Stimulated activated naive CD8-positive, alpha-beta T cell treated with anti-CD3 and anti-CD28 coated beads, Interleukin-15, Interleukin-2, amounts not matched to agents 100 U/mL and 50 U/mL, for 24 hours (primary cell): ENCODE measurements at regions not wholly inside any gene's neighbourhood (a gene's known extent, or its start where the extent isn't known, plus 50 kb on each side); places are given as distances from the start of the nearest gene placed in this dataset.

Experiments
- ATAC-seq: fragments of 150-1000 bp; cut with Tn5 transposase; one replicate; pipeline ENCODE4 v1.10.0; 2021
- DNase-seq: peaks from one replicate; pipeline ENCODE4 v3.0.0; 2021

GRCh38 chr4:42330002-42330592 is 67.2 kb upstream of the SHISA3 start:
- ATAC-seq (no peak), DNase-seq (no peak)

- DNase-seq (no peak), ATAC-seq (no peak)
These were observed 66.2 kb upstream of the SHISA3 start for GRCh38 chr4:42331040-42331439.

- no peak for ATAC-seq
- no peak for DNase-seq
These were observed 65.3 kb upstream of the SHISA3 start for GRCh38 chr4:42331914-42332368.

- no peak for ATAC-seq
- DNase-seq, result no peak
These were observed 57.3 kb upstream of the SHISA3 start for GRCh38 chr4:42339935-42340406.

GRCh38 chr4:42341518-42342026 is 55.7 kb upstream of the SHISA3 start:
- DNase-seq (no peak), ATAC-seq (no peak)

- DNase-seq, result no peak
- no peak for ATAC-seq
These were observed 54.8 kb upstream of the SHISA3 start for GRCh38 chr4:42342459-42342858.

- DNase-seq (no peak), ATAC-seq (no peak)
These were observed 53.0 kb upstream of the SHISA3 start for GRCh38 chr4:42344309-42344708.

GRCh38 chr4:42344749-42345148 is 52.5 kb upstream of the SHISA3 start:
- DNase-seq, result no peak
- ATAC-seq, result no peak

GRCh38 chr4:42345962-42346544 is 51.2 kb upstream of the SHISA3 start:
- no peak for DNase-seq
- ATAC-seq, result no peak

- ATAC-seq (no peak), DNase-seq (no peak)
These were observed 50.2 kb upstream of the SHISA3 start for GRCh38 chr4:42347076-42347475.
